Natural killer cell (primary cell): ENCODE measurements at regions not wholly inside any gene's neighbourhood (a gene's known extent, or its start where the extent isn't known, plus 50 kb on each side); places are given as distances from the start of the nearest gene placed in this dataset.

ENCODE experiments used
- ATAC-seq, 3 donors: fragments of 150-1000 bp in 2 of 3; fragments of 200-7000 bp in 1 of 3; cut with Tn5 transposase; 1 replicate in 1 of 3; 2 replicates in 2 of 3; pipeline ENCODE4 v1.10.0; 2021; ENCODE audit warnings: mild to moderate bottlenecking in 2 of 3, moderate library complexity in 2 of 3
- DNase-seq, 2 donors: peaks; one replicate each; pipeline versions ENCODE4 v3.0.0 to v3.0.0-alpha.2; 2013 to 2021; ENCODE audit warnings: mixed read lengths in 1 of 2
- H3K27ac ChIP-seq: one replicate; pipeline ENCODE4 v1.5.1; 2013; ENCODE audit warnings: mild to moderate bottlenecking, low read length
- H3K27me3 ChIP-seq: one replicate; pipeline ENCODE4 v1.6.1; 2013; ENCODE audit warnings: low read length; ENCODE audit not compliant: control insufficient read depth, insufficient read depth
- H3K36me3 ChIP-seq: one replicate; pipeline ENCODE4 v1.6.1; 2013; ENCODE audit warnings: low read length; ENCODE audit not compliant: control insufficient read depth, insufficient read depth
- H3K4me1 ChIP-seq: one replicate; pipeline ENCODE4 v1.6.1; 2013; ENCODE audit warnings: low read length; ENCODE audit not compliant: control insufficient read depth, insufficient read depth
- H3K4me3 ChIP-seq: one replicate; pipeline ENCODE4 v1.5.1; 2013; ENCODE audit warnings: low read length
- H3K9me3 ChIP-seq: one replicate; pipeline ENCODE4 v1.6.1; 2013; ENCODE audit warnings: low read length; ENCODE audit not compliant: control insufficient read depth, insufficient read depth
- H3K27ac Mint-ChIP-seq, 2 donors: one replicate each; pipeline ENCODE4 v1.8.0; 2022; ENCODE audit warnings: mild to moderate bottlenecking in 2 of 2, mixed read lengths in 2 of 2, moderate library complexity in 1 of 2
- H3K27me3 Mint-ChIP-seq, 2 donors: one replicate each; pipeline ENCODE4 v1.8.0; 2022; ENCODE audit warnings: low read depth in 2 of 2, mixed read lengths in 2 of 2
- H3K36me3 Mint-ChIP-seq: one replicate; pipeline ENCODE4 v1.8.0; 2022; ENCODE audit warnings: mixed read lengths
- H3K4me1 Mint-ChIP-seq, 2 donors: one replicate each; pipeline ENCODE4 v1.8.0; 2022; ENCODE audit warnings: mixed read lengths in 2 of 2
- H3K4me3 Mint-ChIP-seq: one replicate; pipeline ENCODE4 v1.8.0; 2022; ENCODE audit warnings: mild to moderate bottlenecking, moderate library complexity, mixed read lengths
- H3K9me3 Mint-ChIP-seq, 2 donors: one replicate each; pipeline ENCODE4 v1.8.0; 2022; ENCODE audit warnings: mixed read lengths in 2 of 2
- CTCF ChIP-seq: fragments of 200-600 bp; IDR thresholded peaks from one replicate; pipeline ENCODE4 v1.8.0; 2022; ENCODE audit warnings: antibody characterized with exemption
- WGBS: methylation state at CpG from one replicate; pipeline ENCODE4 v1.1.7; 2013; ENCODE audit warnings: missing lambda C conversion rate; ENCODE audit not compliant: insufficient coverage; 5-methylcytosine and 5-hydroxymethylcytosine counted together
- intact Hi-C: fragments of 100-400 bp; cut with micrococcal nuclease; formaldehyde crosslinking; loops from one replicate; pipeline ENCODE4 v1.14.2; 2022

DNA sequence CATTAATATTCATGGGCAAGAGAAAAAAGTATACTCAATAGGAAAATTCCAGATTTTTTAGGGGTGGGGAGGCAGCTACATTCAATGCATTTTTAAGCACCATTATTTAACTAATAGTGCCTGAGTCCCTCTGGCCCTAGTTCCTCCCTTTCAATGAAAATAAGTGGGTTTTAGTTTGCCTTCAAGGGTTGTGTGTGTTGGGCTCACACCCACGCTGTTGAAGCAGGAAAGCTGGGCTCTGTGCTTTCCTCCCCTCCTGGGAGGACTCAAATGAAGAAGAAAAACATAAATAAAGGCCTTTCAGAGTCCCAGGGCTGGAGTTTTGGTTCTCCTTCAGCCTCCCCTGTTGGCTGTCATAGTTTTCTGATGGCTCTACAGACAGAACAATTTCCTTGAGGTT, 366.2 kb downstream of the MIAT start:
- DNase-seq: no peak
- Histone ChIP-seq H3K36me3 (no peaks in the 10 kb centered on the region), H3K27ac (no peak overlapping the region), H3K9me3 (no peaks in the 10 kb centered on the region), H3K27me3 (no peaks in the 10 kb centered on the region), H3K4me3 (no peak overlapping the region), H3K4me1 (no peaks in the 10 kb centered on the region)
- no peaks in the 10 kb centered on the region for H3K4me1 Mint-ChIP-seq
- no peak overlapping the region for H3K27ac Mint-ChIP-seq
- H3K9me3 Mint-ChIP-seq: peaks cover 0 to 2% of the 10 kb centered on the region in 2 donors
- no peaks in the 10 kb centered on the region for H3K36me3 Mint-ChIP-seq
- peaks cover 25 to 34% of the 10 kb centered on the region in 2 donors for H3K27me3 Mint-ChIP-seq
- ATAC-seq: peak in 1 of 3 donors; percentile 26
- intact Hi-C loops: no loop called here
- TF ChIP-seq CTCF: no peak
- WGBS: 0% methylated on average over 1 of the region's 1 CpG
- no peak overlapping the region for H3K4me3 Mint-ChIP-seq

DNA sequence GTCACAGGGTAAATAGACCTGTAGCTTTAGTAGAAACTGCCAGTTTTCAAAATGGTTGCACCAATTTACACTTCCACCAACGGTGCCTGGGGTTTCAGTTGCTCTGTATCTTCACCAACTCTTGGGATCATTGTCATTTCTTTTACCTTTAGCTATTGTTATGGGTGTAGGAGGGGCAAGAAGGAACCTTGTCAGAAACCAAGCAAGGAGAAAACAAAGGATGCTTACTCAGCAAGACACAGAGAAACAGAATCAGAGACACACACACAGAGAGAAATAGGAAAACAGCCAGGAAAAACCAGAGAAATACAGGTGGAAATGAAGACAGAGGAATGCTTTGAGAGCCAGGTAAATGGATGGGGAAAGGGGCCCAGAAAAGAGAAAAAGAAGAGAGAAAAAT, 367.6 kb downstream of the MIAT start:
- H3K4me1 ChIP-seq: no peaks in the 10 kb centered on the region
- Mint-ChIP-seq H3K9me3 (no peaks in the 10 kb centered on the region), H3K27me3 (peaks cover 18 to 27% of the 10 kb centered on the region in 2 donors), H3K27ac (no peak overlapping the region), H3K4me1 (no peaks in the 10 kb centered on the region), H3K36me3 (no peaks in the 10 kb centered on the region), H3K4me3 (no peak overlapping the region)
- ATAC-seq: no peak
- no peaks in the 10 kb centered on the region for H3K9me3 ChIP-seq
- TF ChIP-seq CTCF: no peak
- H3K36me3 ChIP-seq: no peaks in the 10 kb centered on the region
- WGBS: no CpG with 5 or more reads among the region's 1 CpG
- intact Hi-C loops: no loop called here
- H3K27ac ChIP-seq: no peak overlapping the region
- no peaks in the 10 kb centered on the region for H3K27me3 ChIP-seq
- no peak overlapping the region for H3K4me3 ChIP-seq
- DNase-seq: no peak

GRCh38 chr22:27028093-27028492, 370.7 kb downstream of the MIAT start:
- DNase-seq (no peak), ATAC-seq (no peak)
- 67% methylated on average over 3 of the region's 3 CpGs for WGBS
- no peaks in the 10 kb centered on the region for H3K36me3 ChIP-seq
- H3K9me3 ChIP-seq: no peaks in the 10 kb centered on the region
- no peak overlapping the region for H3K4me3 ChIP-seq
- Mint-ChIP-seq H3K4me1 (no peaks in the 10 kb centered on the region), H3K27me3 (peaks cover 17 to 28% of the 10 kb centered on the region in 2 donors), H3K4me3 (no peak overlapping the region), H3K9me3 (no peaks in the 10 kb centered on the region), H3K36me3 (no peaks in the 10 kb centered on the region), H3K27ac (no peak overlapping the region)
- no peaks in the 10 kb centered on the region for H3K4me1 ChIP-seq
- no peaks in the 10 kb centered on the region for H3K27me3 ChIP-seq
- no peak for TF ChIP-seq CTCF
- H3K27ac ChIP-seq: no peak overlapping the region
- intact Hi-C loops: no loop called here

DNA sequence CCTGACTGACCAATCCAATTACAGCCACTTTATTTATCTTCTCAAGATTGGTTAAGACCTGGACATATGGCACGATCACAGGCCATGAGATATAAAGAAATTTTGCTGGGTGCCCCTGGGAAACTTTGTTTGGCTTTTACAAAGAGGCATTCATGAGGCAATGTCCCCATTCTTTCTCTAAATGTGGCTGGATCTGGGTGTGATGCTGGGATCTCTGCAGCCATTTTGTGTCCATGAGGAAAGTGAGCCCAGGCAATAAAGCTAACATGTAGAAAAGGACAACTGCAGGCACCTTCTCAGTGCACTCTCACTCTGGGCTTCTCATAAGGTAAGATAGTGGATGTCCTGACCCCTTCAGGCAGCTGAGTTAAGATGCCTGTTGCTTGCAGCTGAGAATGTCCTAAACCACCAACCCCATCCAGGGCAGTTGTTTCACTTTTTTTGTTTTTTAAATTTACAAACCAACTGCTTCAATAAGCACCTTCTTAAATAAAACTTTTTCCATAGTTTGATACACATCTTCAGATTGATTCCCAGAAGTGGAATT, 372.3 kb downstream of the MIAT start:
- 82% methylated on average over 1 of the region's 1 CpG for WGBS
- Histone ChIP-seq H3K4me3 (no peak overlapping the region), H3K9me3 (no peaks in the 10 kb centered on the region), H3K27ac (no peak overlapping the region), H3K4me1 (no peaks in the 10 kb centered on the region), H3K36me3 (no peaks in the 10 kb centered on the region), H3K27me3 (no peaks in the 10 kb centered on the region)
- intact Hi-C loops: no loop called here
- no peak for DNase-seq
- no peak overlapping the region for H3K27ac Mint-ChIP-seq
- ATAC-seq: no peak
- no peak overlapping the region for H3K4me3 Mint-ChIP-seq
- H3K36me3 Mint-ChIP-seq: no peaks in the 10 kb centered on the region
- no peak for TF ChIP-seq CTCF
- H3K9me3 Mint-ChIP-seq: no peaks in the 10 kb centered on the region
- H3K4me1 Mint-ChIP-seq: no peaks in the 10 kb centered on the region
- H3K27me3 Mint-ChIP-seq: peaks cover 14 to 34% of the 10 kb centered on the region in 2 donors
